Breast epithelium (tissue), 3 donors: ENCODE measurements at regions not wholly inside any gene's neighbourhood (a gene's known extent, or its start where the extent isn't known, plus 50 kb on each side); places are given as distances from the start of the nearest gene placed in this dataset.
"Not testable (repeated sequence)": the region's sequence is repeated elsewhere in the genome, so short reads cannot be mapped to it uniquely, and the experiment has no call there.

Source experiments
- CTCF ChIP-seq, 3 donors: fragments of 450-650 bp; IDR thresholded peaks; one replicate each; pipeline ENCODE4 v1.5.1; 2016 to 2017; ENCODE audit warnings: antibody characterized with exemption in 3 of 3, mild to moderate bottlenecking in 3 of 3, moderate library complexity in 3 of 3
- POLR2A ChIP-seq: fragments of 450-650 bp; IDR thresholded peaks from one replicate; pipeline ENCODE4 v1.6.1; 2016; ENCODE audit warnings: antibody characterized with exemption, mild to moderate bottlenecking, moderate library complexity
- POLR2AphosphoS5 ChIP-seq, 3 donors: sonication (generic); formaldehyde crosslinking; IDR thresholded peaks; one replicate each; pipeline ENCODE4 v1.6.1; 2017; ENCODE audit warnings: antibody characterized with exemption in 3 of 3

- TF ChIP-seq CTCF (IDR thresholded peaks at IDR 0.05); POLR2A; POLR2AphosphoS5 (IDR thresholded peaks at IDR 0.05): not testable (repeated sequence)
Observed at GRCh38 chr2:91598519-91598918, 2907.0 kb downstream of the RPIA start.
